GM10266 (cell line): ENCODE measurements at regions not wholly inside any gene's neighbourhood (a gene's known extent, or its start where the extent isn't known, plus 50 kb on each side); places are given as distances from the start of the nearest gene placed in this dataset.

ENCODE experiments used
- DNase-seq: peaks from one replicate; pipeline ENCODE4 v3.0.0; 2012; ENCODE audit errors: extremely low spot score
- TF ChIP-seq, protein P1 (sequence below): IDR thresholded peaks from 2 replicates; pipeline ENCODE4 v1.5.1; 2012; ENCODE audit warnings: mild to moderate bottlenecking, low read depth; ENCODE audit not compliant: control insufficient read depth, insufficient read depth; ENCODE audit errors: missing control alignments

DNA sequence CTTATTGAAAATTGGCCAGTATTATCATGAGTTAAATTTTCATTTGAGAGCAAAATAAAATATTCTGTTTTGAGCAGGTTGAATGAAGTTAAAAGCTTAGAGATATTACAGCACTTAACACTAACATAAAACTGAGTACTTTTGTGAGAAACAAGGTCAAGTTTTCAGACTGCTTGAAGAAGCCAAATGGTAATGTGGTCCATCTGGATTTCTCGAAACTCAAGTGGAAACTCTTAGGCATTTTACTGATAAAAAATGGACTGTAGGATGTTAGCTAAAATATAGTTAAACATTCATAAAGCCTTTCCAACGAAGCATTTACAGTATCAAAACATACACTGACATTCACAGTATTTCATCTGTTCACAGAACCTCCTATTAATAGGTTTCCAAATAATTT, 528.1 kb upstream of the SEMA3D start:
- TF ChIP-seq, protein P1, sequence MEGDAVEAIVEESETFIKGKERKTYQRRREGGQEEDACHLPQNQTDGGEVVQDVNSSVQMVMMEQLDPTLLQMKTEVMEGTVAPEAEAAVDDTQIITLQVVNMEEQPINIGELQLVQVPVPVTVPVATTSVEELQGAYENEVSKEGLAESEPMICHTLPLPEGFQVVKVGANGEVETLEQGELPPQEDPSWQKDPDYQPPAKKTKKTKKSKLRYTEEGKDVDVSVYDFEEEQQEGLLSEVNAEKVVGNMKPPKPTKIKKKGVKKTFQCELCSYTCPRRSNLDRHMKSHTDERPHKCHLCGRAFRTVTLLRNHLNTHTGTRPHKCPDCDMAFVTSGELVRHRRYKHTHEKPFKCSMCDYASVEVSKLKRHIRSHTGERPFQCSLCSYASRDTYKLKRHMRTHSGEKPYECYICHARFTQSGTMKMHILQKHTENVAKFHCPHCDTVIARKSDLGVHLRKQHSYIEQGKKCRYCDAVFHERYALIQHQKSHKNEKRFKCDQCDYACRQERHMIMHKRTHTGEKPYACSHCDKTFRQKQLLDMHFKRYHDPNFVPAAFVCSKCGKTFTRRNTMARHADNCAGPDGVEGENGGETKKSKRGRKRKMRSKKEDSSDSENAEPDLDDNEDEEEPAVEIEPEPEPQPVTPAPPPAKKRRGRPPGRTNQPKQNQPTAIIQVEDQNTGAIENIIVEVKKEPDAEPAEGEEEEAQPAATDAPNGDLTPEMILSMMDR, result no peak
- DNase-seq, result no peak

DNA sequence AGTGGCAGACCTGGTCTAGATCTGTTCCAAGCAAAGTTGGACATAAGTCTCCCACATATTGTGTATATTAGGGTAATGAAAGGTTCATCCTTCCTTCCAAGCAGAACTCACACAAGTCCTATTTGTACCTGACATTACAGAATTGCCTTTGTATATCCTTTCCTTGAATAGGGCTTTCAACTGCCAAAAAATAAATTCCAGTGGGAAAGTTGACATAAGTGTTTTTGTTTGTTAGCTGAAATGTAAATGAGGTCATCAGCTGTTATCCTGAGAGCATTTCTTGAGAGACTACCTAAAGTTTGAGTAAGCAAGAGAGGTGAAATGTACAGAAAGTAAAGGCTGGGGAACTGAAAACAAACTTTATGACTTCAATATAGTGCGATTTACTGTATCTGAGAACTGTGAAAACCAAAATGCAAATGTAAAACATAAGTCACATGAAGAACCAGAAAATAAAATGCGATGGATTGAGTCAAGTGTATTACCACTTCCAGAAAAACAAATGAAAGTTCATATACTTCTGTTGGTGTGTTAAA, 527.3 kb upstream of the SEMA3D start:
- peak; percentile 4 for DNase-seq
- TF ChIP-seq, protein P1, result no peak

DNA sequence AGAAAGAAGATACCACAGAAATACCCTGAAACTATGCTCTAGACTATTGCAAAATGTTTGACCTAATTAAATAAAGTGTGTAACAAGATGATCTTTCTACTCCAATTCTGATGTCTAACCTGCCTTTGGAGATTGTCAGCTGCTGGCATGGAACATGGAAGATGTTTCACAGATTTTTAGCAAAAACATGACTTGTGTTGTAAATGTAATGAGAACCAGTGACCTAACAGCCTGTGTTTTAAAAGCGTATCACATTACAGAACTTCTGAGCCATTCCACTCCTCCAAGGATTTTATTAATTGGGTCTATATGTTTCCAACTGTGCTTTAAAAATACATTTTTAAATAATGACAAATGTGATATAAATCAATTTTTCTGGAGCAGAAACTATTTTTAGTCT, 526.3 kb upstream of the SEMA3D start:
- no peak for DNase-seq
- TF ChIP-seq, protein P1, result no peak

DNA sequence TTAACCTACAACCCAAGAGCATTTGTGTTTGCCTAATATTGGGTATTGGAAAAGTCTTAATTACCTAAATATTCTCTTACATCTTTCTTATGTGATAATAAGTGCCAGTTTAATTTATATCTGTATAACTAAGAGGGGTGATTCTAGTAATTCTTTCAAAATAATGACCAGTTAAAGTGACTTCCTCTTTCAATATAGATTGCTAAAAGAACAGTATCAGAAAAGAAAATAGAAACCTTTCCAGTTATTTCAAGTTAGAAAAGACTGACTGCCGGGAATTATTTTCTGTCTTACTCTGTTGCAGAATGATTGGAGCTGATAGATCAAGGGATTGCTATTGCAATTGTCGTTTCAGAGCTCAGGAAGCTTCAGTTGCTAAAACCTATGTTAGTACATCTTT, 525.0 kb upstream of the SEMA3D start:
- TF ChIP-seq, protein P1, result no peak
- DNase-seq, result no peak

DNA sequence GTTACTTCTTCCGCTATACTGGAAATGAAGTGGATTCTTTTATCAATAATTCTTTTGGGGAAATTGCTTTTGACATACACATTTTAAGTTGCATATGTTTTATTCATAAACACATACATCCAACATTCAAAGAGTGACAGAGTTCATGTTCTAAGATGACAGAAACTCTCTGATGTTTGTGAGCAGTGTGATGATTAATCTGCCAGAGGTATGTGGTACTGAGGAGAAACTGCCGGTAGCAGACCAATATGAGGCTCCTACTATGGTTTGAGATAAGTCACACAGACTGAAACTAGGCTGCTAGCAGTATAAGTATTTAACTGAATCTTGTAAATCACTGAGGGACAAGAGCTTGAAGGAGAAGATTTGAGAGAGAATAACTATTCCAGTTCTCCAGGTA, 524.1 kb upstream of the SEMA3D start:
- TF ChIP-seq, protein P1, result no peak

DNA sequence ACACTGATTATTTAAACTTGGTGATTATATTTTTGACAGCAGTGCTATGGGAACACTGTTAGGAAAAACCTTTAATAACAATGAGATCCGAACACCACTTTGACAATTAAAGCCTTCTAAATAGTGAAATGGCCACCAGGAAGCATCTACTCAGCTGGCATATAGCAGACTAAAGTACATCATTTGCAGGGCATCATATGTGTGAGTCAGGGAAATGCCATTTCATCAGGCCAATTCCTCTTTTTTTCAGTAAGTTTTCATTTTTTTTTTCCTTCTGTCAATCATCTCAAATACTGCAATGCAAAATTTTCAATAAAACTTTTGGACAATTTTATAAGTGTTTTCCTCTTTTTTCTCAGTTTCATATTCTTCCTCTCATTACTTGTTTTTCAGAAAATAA, 521.4 kb upstream of the SEMA3D start:
- TF ChIP-seq, protein P1, result no peak
- no peak for DNase-seq

More for the DNA sequence above, 524.1 kb upstream of the SEMA3D start:
- DNase-seq, result no peak

- TF ChIP-seq, protein P1, result no peak
- no peak for DNase-seq
Observed at GRCh38 chr7:85705076-85705475, 518.2 kb upstream of the SEMA3D start.
